Heart left ventricle (tissue), 16 donors: ENCODE measurements at regions not wholly inside any gene's neighbourhood (a gene's known extent, or its start where the extent isn't known, plus 50 kb on each side); places are given as distances from the start of the nearest gene placed in this dataset.
A peak's percentile ranks its signal among the peaks of the same experiment; 100 is the strongest.
"Not testable (repeated sequence)": the region's sequence is repeated elsewhere in the genome, so short reads cannot be mapped to it uniquely, and the experiment has no call there.

ENCODE experiments used
- ATAC-seq, 4 donors: fragments of 200-7000 bp; cut with Tn5 transposase; one replicate each; pipeline ENCODE4 v1.9.1; 2020 to 2022; ENCODE audit warnings: moderate library complexity in 4 of 4, mild to moderate bottlenecking in 3 of 4, moderate number of reproducible peaks in 1 of 4
- DNase-seq, 5 donors: peaks; one replicate each; pipeline ENCODE4 v3.0.0-alpha.2; 2020
- H3K27ac ChIP-seq, 12 donors: fragments of 200-600 bp; sonication (generic) in 4 of 12; one replicate each; pipeline versions ENCODE4 v1.5.0 to v1.8.0; 2016 to 2022; ENCODE audit warnings: mild to moderate bottlenecking in 2 of 12
- H3K27me3 ChIP-seq, 9 donors: fragments of 200-600 bp; sonication (generic) in 2 of 9; one replicate each; pipeline versions ENCODE4 v1.5.1 to v1.8.0; 2016 to 2022; ENCODE audit warnings: mild to moderate bottlenecking in 3 of 9
- H3K36me3 ChIP-seq, 9 donors: fragments of 200-600 bp; sonication (generic) in 2 of 9; one replicate each; pipeline versions ENCODE4 v1.5.0 to v1.8.0; 2018 to 2022; ENCODE audit warnings: mild to moderate bottlenecking in 2 of 9
- H3K4me1 ChIP-seq, 12 donors: fragments of 200-600 bp; sonication (generic) in 4 of 12; one replicate each; pipeline versions ENCODE4 v1.5.0 to v1.8.0; 2016 to 2022; ENCODE audit warnings: mild to moderate bottlenecking in 3 of 12
- H3K4me3 ChIP-seq, 12 donors: fragments of 200-600 bp; sonication (generic) in 4 of 12; one replicate each; pipeline versions ENCODE4 v1.5.0 to v1.8.0; 2017 to 2022; ENCODE audit warnings: mild to moderate bottlenecking in 9 of 12, moderate library complexity in 4 of 12
- H3K9me3 ChIP-seq, 12 donors: fragments of 200-600 bp; sonication (generic) in 4 of 12; one replicate each; pipeline versions ENCODE4 v1.5.0 to v1.8.0; 2016 to 2022; ENCODE audit warnings: mild to moderate bottlenecking in 1 of 12
- POLR2A ChIP-seq, 2 donors: fragments of 450-650 bp; IDR thresholded peaks; one replicate each; pipeline ENCODE4 v1.6.1; 2017; ENCODE audit warnings: antibody characterized with exemption in 2 of 2, mild to moderate bottlenecking in 2 of 2, moderate library complexity in 2 of 2
- WGBS, 4 donors: extraction: QIAGEN DNeasy Blood & Tissue Kit in 2 of 4; methylation state at CpG; one replicate each; pipeline versions ENCODE4 v1.1.5 to v1.1.7; 2013 to 2018; 5-methylcytosine and 5-hydroxymethylcytosine counted together
- intact Hi-C, 10 donors: fragments of 100-400 bp; cut with DNase I; formaldehyde crosslinking; loops; one replicate each; pipeline versions ENCODE4 v1.11.1 to v1.14.2; 2022
- TF ChIP-seq, protein P1 (sequence below), 12 donors: fragments of 200-600 bp; sonication (generic) in 4 of 12; IDR thresholded peaks; one replicate each; pipeline versions ENCODE4 v1.5.0 to v1.8.0; 2018 to 2022; ENCODE audit warnings: antibody characterized with exemption in 12 of 12, mild to moderate bottlenecking in 5 of 12
- donor health status: ischemic (EF 13 %, LVEDD 7.1; RV severe dilation, severe dysfunction).
- donor health status: healthy with polysubstance abuse.
- donor health status: DM: no; HTN: yes; CAD: no.
- donor health status: DM: no; HTN: no; CAD: no.
- donor health status: ischemic (EF 25% LVEDD 6.9; RV normal size, moderate dysfunction).
- donor health status: ischemic (EF 25% LVEDD 5.7; RV mildly dilated, moderate dysfunction).
- donor health status: healthy.
- donor health status: DM: yes; HTN: yes; CAD: no.
- donor health status: ischemic (EF 35%, LVEDD 5.7; RV mildly dilated, moderate dysfunction).
- donor health status: nonischemic (EF 11% LVEDD 7.7; RV severe dilation, severe dysfunction).
- donor health status: DM: yes; HTN: yes; CAD: no.
- donor health status: PGD.
- donor health status: ischemic (EF 29% LVEDD 5.4; RV normal size, mild dysfunction).
- donor health status: nonischemic (EF 23%, LVEDD 6.1; RV moderate dilation, normal function).

DNA sequence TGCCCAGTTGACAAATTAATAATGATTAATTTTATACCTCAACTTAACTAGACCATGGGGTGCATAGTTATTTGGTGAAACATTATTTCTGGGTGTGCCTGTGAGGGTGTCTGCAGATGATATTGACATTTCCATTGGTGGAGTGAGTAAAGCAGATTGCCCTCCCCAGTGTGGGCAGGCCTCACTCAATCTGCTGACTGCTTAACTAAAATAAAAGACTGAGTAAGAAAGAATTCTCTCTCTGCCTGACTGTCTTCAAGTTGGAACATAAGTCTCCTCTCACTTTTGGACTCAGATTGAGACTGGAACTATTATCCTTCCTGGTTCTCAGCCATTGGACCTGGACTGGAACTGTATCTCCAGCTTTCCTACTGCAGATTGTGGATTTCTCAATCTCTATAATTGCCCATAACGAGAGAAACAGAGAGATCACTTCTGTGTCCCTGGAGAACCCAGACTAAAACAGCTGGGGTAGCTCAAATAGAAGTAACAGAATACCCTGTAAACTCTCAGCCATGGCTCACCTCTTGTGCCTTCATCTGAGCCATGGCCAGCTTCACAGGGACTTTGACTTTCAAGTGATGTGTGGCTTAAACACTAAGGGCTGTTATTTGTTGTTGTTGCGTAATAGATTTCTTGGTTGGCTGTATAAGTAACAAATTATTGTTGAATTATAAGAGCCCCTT, 575.3 kb upstream of the RAB6C start:
- TF ChIP-seq, protein P1, sequence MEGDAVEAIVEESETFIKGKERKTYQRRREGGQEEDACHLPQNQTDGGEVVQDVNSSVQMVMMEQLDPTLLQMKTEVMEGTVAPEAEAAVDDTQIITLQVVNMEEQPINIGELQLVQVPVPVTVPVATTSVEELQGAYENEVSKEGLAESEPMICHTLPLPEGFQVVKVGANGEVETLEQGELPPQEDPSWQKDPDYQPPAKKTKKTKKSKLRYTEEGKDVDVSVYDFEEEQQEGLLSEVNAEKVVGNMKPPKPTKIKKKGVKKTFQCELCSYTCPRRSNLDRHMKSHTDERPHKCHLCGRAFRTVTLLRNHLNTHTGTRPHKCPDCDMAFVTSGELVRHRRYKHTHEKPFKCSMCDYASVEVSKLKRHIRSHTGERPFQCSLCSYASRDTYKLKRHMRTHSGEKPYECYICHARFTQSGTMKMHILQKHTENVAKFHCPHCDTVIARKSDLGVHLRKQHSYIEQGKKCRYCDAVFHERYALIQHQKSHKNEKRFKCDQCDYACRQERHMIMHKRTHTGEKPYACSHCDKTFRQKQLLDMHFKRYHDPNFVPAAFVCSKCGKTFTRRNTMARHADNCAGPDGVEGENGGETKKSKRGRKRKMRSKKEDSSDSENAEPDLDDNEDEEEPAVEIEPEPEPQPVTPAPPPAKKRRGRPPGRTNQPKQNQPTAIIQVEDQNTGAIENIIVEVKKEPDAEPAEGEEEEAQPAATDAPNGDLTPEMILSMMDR (IDR thresholded peaks at IDR 0.05) = no peak
- no peak for TF ChIP-seq POLR2A (IDR thresholded peaks at IDR 0.05)
- Histone ChIP-seq H3K36me3 (no peaks in the 10 kb centered on the region), H3K4me1 (peaks cover 0 to 6% (median 0%) of the 10 kb centered on the region in 12 donors), H3K27me3 (no peaks in the 10 kb centered on the region), H3K27ac (no peak overlapping the region), H3K9me3 (peaks cover 0 to 13% (median 0%) of the 10 kb centered on the region in 12 donors), H3K4me3 (no peak overlapping the region)
- intact Hi-C loops = no loop called here
- DNase-seq (no peak), ATAC-seq (peak in 1 of 4 donors; percentile 28)
- 72 to 83% (median 80%) methylated on average over 2 of the region's 2 CpGs for WGBS, 4 donors

DNA sequence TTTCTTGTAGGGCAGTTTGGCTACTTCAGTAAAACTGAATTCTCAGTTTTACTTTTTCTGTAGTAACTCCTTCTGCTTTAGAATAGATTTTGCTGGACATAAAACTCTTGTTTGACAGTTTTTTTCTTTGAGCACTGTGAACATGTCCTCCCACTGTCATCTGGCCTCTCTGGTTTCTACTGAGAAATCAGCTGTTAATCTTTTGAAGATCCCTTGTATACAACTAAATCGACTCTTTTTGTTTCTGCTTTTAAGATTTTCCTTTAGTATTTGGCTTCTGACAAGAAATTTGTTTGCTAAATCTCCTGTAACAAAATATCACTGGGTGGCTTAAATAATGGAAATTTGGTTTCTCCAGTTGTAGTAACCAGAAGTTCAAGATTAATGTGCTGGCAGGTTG, 570.9 kb upstream of the RAB6C start:
- DNase-seq = no peak
- no peaks in the 10 kb centered on the region for H3K4me1 ChIP-seq
- no peak overlapping the region for H3K4me3 ChIP-seq
- no peak for ATAC-seq
- no peaks in the 10 kb centered on the region for H3K36me3 ChIP-seq
- no peaks in the 10 kb centered on the region for H3K27me3 ChIP-seq
- WGBS, 4 donors = 89 to 91% (median 91%) methylated on average over 1 of the region's 1 CpG
- TF ChIP-seq, protein P1 (IDR thresholded peaks at IDR 0.05) = no peak
- TF ChIP-seq POLR2A (IDR thresholded peaks at IDR 0.05) = no peak
- intact Hi-C loops = no loop called here
- H3K9me3 ChIP-seq = peaks cover 0 to 17% (median 0%) of the 10 kb centered on the region in 12 donors
- no peak overlapping the region for H3K27ac ChIP-seq

DNA sequence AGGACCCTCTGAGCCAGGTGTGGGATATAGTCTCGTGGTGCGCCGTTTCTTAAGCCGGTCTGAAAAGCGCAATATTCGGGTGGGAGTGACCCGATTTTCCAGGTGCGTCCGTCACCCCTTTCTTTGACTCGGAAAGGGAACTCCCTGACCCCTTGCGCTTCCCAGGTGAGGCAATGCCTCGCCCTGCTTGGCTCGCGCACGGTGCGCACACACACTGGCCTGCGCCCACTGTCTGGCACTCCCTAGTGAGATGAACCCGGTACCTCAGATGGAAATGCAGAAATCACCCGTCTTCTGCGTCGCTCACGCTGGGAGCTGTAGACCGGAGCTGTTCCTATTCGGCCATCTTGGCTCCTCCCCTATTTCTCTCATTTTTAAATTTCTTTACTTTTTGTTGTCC, 562.4 kb upstream of the RAB6C start:
- H3K4me3 ChIP-seq, H3K36me3 ChIP-seq, H3K27me3 ChIP-seq, DNase-seq, ATAC-seq, intact Hi-C loops, H3K4me1 ChIP-seq, H3K27ac ChIP-seq, H3K9me3 ChIP-seq: not testable (repeated sequence)
- WGBS, 4 donors = 88 to 97% (median 94%) methylated on average over 9 to 17 of the region's 24 CpGs

DNA sequence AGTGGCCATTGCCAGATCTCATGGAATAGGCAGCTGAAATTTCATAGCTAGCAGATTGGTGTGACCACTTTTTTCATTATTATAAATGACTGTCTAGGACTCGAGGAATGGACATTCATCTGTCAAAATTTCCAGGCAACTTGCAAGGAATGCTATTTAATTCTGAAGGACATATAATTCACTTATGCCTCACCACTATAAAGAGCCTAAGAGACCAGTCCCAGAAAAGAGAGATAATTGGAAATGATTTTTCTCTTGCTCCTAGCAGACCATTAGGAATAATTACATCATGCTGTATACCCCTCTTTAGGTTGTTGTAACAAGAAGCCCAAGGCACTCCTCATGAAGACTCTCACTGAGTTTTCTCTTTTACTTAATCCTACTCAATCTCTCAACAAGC, 557.4 kb upstream of the RAB6C start:
- intact Hi-C loops = no loop called here
- DNase-seq = no peak
- no peaks in the 10 kb centered on the region for H3K4me1 ChIP-seq
- H3K4me3 ChIP-seq = no peak overlapping the region
- peaks cover 0 to 6% (median 0%) of the 10 kb centered on the region in 12 donors for H3K9me3 ChIP-seq
- no peak overlapping the region for H3K27ac ChIP-seq
- peaks cover 0 to 4% (median 0%) of the 10 kb centered on the region in 9 donors for H3K27me3 ChIP-seq
- no peaks in the 10 kb centered on the region for H3K36me3 ChIP-seq
- no peak for ATAC-seq
- 51 to 71% (median 66%) methylated on average over 1 of the region's 1 CpG for WGBS, 4 donors
- TF ChIP-seq, protein P1 (IDR thresholded peaks at IDR 0.05) = no peak
- TF ChIP-seq POLR2A (IDR thresholded peaks at IDR 0.05) = no peak
